ENCODE measurements at regions not wholly inside any gene's neighbourhood (a gene's known extent, or its start where the extent isn't known, plus 50 kb on each side); places are given as distances from the start of the nearest gene placed in this dataset.

- Histone ChIP-seq H3K27me3 (ENCODE audit: control insufficient read depth, insufficient read depth, low read length) (no peaks in the 10 kb centered on the region), H3K36me3 (ENCODE audit: control insufficient read depth, insufficient read depth, low read length) (no peaks in the 10 kb centered on the region), H3K9ac (ENCODE audit: low read length) (no peak overlapping the region), H3K27ac (ENCODE audit: low read depth, low read length) (no peak overlapping the region), H3K4me3 (ENCODE audit: low read length) (no peak overlapping the region), H3K4me1 (ENCODE audit: control insufficient read depth, insufficient read depth, low read length) (no peaks in the 10 kb centered on the region)
Measured at GRCh38 chr12:46679754-46680153, 146.0 kb downstream of the SLC38A4 start.

GRCh38 chr12:46678426-46678825 is 147.4 kb downstream of the SLC38A4 start:
- no peak overlapping the region for H3K27ac ChIP-seq (ENCODE audit: low read depth, low read length)
- no peaks in the 10 kb centered on the region for H3K36me3 ChIP-seq (ENCODE audit: control insufficient read depth, insufficient read depth, low read length)
- no peak overlapping the region for H3K9ac ChIP-seq (ENCODE audit: low read length)
- H3K4me3 ChIP-seq (ENCODE audit: low read length), result no peak overlapping the region
- H3K27me3 ChIP-seq (ENCODE audit: control insufficient read depth, insufficient read depth, low read length), result no peaks in the 10 kb centered on the region
- H3K4me1 ChIP-seq (ENCODE audit: control insufficient read depth, insufficient read depth, low read length), result no peaks in the 10 kb centered on the region

GRCh38 chr12:46677749-46678148 is 148.0 kb downstream of the SLC38A4 start:
- Histone ChIP-seq H3K4me3 (ENCODE audit: low read length) (no peak overlapping the region), H3K4me1 (ENCODE audit: control insufficient read depth, insufficient read depth, low read length) (no peaks in the 10 kb centered on the region), H3K36me3 (ENCODE audit: control insufficient read depth, insufficient read depth, low read length) (no peaks in the 10 kb centered on the region), H3K27me3 (ENCODE audit: control insufficient read depth, insufficient read depth, low read length) (no peaks in the 10 kb centered on the region), H3K27ac (ENCODE audit: low read depth, low read length) (no peak overlapping the region), H3K9ac (ENCODE audit: low read length) (no peak overlapping the region)

GRCh38 chr12:46676797-46677520 is 148.8 kb downstream of the SLC38A4 start:
- Histone ChIP-seq H3K4me1 (ENCODE audit: control insufficient read depth, insufficient read depth, low read length) (no peaks in the 10 kb centered on the region), H3K27me3 (ENCODE audit: control insufficient read depth, insufficient read depth, low read length) (no peaks in the 10 kb centered on the region), H3K9ac (ENCODE audit: low read length) (no peak overlapping the region), H3K27ac (ENCODE audit: low read depth, low read length) (no peak overlapping the region), H3K36me3 (ENCODE audit: control insufficient read depth, insufficient read depth, low read length) (no peaks in the 10 kb centered on the region), H3K4me3 (ENCODE audit: low read length) (no peak overlapping the region)

GRCh38 chr12:46676396-46676795 is 149.4 kb downstream of the SLC38A4 start:
- Histone ChIP-seq H3K27me3 (ENCODE audit: control insufficient read depth, insufficient read depth, low read length) (no peaks in the 10 kb centered on the region), H3K36me3 (ENCODE audit: control insufficient read depth, insufficient read depth, low read length) (no peaks in the 10 kb centered on the region), H3K4me3 (ENCODE audit: low read length) (no peak overlapping the region), H3K4me1 (ENCODE audit: control insufficient read depth, insufficient read depth, low read length) (no peaks in the 10 kb centered on the region), H3K9ac (ENCODE audit: low read length) (no peak overlapping the region), H3K27ac (ENCODE audit: low read depth, low read length) (no peak overlapping the region)

GRCh38 chr12:46675736-46676135 is 150.1 kb downstream of the SLC38A4 start:
- no peaks in the 10 kb centered on the region for H3K27me3 ChIP-seq (ENCODE audit: control insufficient read depth, insufficient read depth, low read length)
- H3K4me3 ChIP-seq (ENCODE audit: low read length), result no peak overlapping the region
- no peaks in the 10 kb centered on the region for H3K36me3 ChIP-seq (ENCODE audit: control insufficient read depth, insufficient read depth, low read length)
- H3K9ac ChIP-seq (ENCODE audit: low read length), result no peak overlapping the region
- H3K27ac ChIP-seq (ENCODE audit: low read depth, low read length), result no peak overlapping the region
- H3K4me1 ChIP-seq (ENCODE audit: control insufficient read depth, insufficient read depth, low read length), result peaks cover 3% of the 10 kb centered on the region

GRCh38 chr12:46674800-46675199 is 151.0 kb downstream of the SLC38A4 start:
- Histone ChIP-seq H3K36me3 (ENCODE audit: control insufficient read depth, insufficient read depth, low read length) (no peaks in the 10 kb centered on the region), H3K4me1 (ENCODE audit: control insufficient read depth, insufficient read depth, low read length) (peaks cover 4% of the 10 kb centered on the region), H3K4me3 (ENCODE audit: low read length) (no peak overlapping the region), H3K27me3 (ENCODE audit: control insufficient read depth, insufficient read depth, low read length) (no peaks in the 10 kb centered on the region), H3K9ac (ENCODE audit: low read length) (no peak overlapping the region), H3K27ac (ENCODE audit: low read depth, low read length) (no peak overlapping the region)

GRCh38 chr12:46674129-46674528 is 151.7 kb downstream of the SLC38A4 start:
- Histone ChIP-seq H3K9ac (ENCODE audit: low read length) (no peak overlapping the region), H3K4me3 (ENCODE audit: low read length) (no peak overlapping the region), H3K27me3 (ENCODE audit: control insufficient read depth, insufficient read depth, low read length) (no peaks in the 10 kb centered on the region), H3K36me3 (ENCODE audit: control insufficient read depth, insufficient read depth, low read length) (no peaks in the 10 kb centered on the region), H3K4me1 (ENCODE audit: control insufficient read depth, insufficient read depth, low read length) (peaks cover 4% of the 10 kb centered on the region), H3K27ac (ENCODE audit: low read depth, low read length) (no peak overlapping the region)

GRCh38 chr12:46671102-46671501 is 154.7 kb downstream of the SLC38A4 start:
- H3K27me3 ChIP-seq (ENCODE audit: control insufficient read depth, insufficient read depth, low read length), result no peaks in the 10 kb centered on the region
- no peak overlapping the region for H3K9ac ChIP-seq (ENCODE audit: low read length)
- H3K27ac ChIP-seq (ENCODE audit: low read depth, low read length), result peak overlapping the region; percentile 30
- peaks cover 4% of the 10 kb centered on the region for H3K4me1 ChIP-seq (ENCODE audit: control insufficient read depth, insufficient read depth, low read length)
- H3K36me3 ChIP-seq (ENCODE audit: control insufficient read depth, insufficient read depth, low read length), result no peaks in the 10 kb centered on the region
- no peak overlapping the region for H3K4me3 ChIP-seq (ENCODE audit: low read length)

GRCh38 chr12:46670636-46671035 is 155.2 kb downstream of the SLC38A4 start:
- H3K27me3 ChIP-seq (ENCODE audit: control insufficient read depth, insufficient read depth, low read length), result no peaks in the 10 kb centered on the region
- no peak overlapping the region for H3K9ac ChIP-seq (ENCODE audit: low read length)
- peak overlapping the region; percentile 30 for H3K27ac ChIP-seq (ENCODE audit: low read depth, low read length)
- no peak overlapping the region for H3K4me3 ChIP-seq (ENCODE audit: low read length)
- peaks cover 4% of the 10 kb centered on the region for H3K4me1 ChIP-seq (ENCODE audit: control insufficient read depth, insufficient read depth, low read length)
- H3K36me3 ChIP-seq (ENCODE audit: control insufficient read depth, insufficient read depth, low read length), result no peaks in the 10 kb centered on the region

GRCh38 chr12:46669720-46670119 is 156.1 kb downstream of the SLC38A4 start:
- Histone ChIP-seq H3K9ac (ENCODE audit: low read length) (no peak overlapping the region), H3K4me1 (ENCODE audit: control insufficient read depth, insufficient read depth, low read length) (peaks cover 4% of the 10 kb centered on the region), H3K27ac (ENCODE audit: low read depth, low read length) (no peak overlapping the region), H3K27me3 (ENCODE audit: control insufficient read depth, insufficient read depth, low read length) (no peaks in the 10 kb centered on the region), H3K4me3 (ENCODE audit: low read length) (no peak overlapping the region), H3K36me3 (ENCODE audit: control insufficient read depth, insufficient read depth, low read length) (no peaks in the 10 kb centered on the region)

GRCh38 chr12:46667551-46667950 is 158.2 kb downstream of the SLC38A4 start:
- H3K4me1 ChIP-seq (ENCODE audit: control insufficient read depth, insufficient read depth, low read length), result peaks cover 4% of the 10 kb centered on the region

GRCh38 chr12:46664761-46665287 is 161.0 kb downstream of the SLC38A4 start:
- peaks cover 13% of the 10 kb centered on the region for H3K4me1 ChIP-seq (ENCODE audit: control insufficient read depth, insufficient read depth, low read length)
- no peak overlapping the region for H3K27ac ChIP-seq (ENCODE audit: low read depth, low read length)
- no peaks in the 10 kb centered on the region for H3K36me3 ChIP-seq (ENCODE audit: control insufficient read depth, insufficient read depth, low read length)
- H3K27me3 ChIP-seq (ENCODE audit: control insufficient read depth, insufficient read depth, low read length), result no peaks in the 10 kb centered on the region
- no peak overlapping the region for H3K4me3 ChIP-seq (ENCODE audit: low read length)
- no peak overlapping the region for H3K9ac ChIP-seq (ENCODE audit: low read length)

More at GRCh38 chr12:46667551-46667950, 158.2 kb downstream of the SLC38A4 start:
- Histone ChIP-seq H3K36me3 (ENCODE audit: control insufficient read depth, insufficient read depth, low read length) (no peaks in the 10 kb centered on the region), H3K4me3 (ENCODE audit: low read length) (no peak overlapping the region), H3K27me3 (ENCODE audit: control insufficient read depth, insufficient read depth, low read length) (no peaks in the 10 kb centered on the region), H3K27ac (ENCODE audit: low read depth, low read length) (no peak overlapping the region), H3K9ac (ENCODE audit: low read length) (no peak overlapping the region)

All from rectal smooth muscle tissue (tissue), 1 donor.